Stimulated activated CD4-positive, alpha-beta T cell treated with anti-CD3 and anti-CD28 coated beads, TNF-alpha, amount 100 ng/mL, for 24 hours (primary cell): ENCODE measurements at regions not wholly inside any gene's neighbourhood (a gene's known extent, or its start where the extent isn't known, plus 50 kb on each side); places are given as distances from the start of the nearest gene placed in this dataset.
"Not testable (repeated sequence)": the region's sequence is repeated elsewhere in the genome, so short reads cannot be mapped to it uniquely, and the experiment has no call there.

Experiments
- DNase-seq, 3 experiments: peaks; one replicate each; pipeline ENCODE4 v3.0.0-alpha.2; 2020; ENCODE audit warnings: low read depth in 3 of 3

DNA sequence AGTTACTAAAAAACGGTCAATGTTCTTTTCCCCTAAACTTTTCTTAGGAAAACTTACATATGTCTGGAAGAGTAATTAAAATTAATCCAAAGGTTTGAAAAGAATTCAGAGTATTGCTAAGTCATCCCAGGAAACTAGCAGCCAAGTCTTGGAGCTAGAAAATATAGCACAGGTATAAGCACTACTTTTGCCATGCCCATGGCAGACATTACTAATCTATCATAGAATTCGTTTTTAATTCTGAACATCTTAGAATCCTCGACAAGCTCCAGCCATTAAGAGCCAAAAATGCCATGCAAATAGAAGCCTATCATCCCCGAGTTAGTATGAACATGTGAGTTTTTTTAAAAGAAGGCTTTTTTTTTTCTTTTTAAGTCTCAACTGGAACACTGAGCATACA is 395.0 kb downstream of the ZEB2 start:
- DNase-seq: no peak

- no peak for DNase-seq
Measured at GRCh38 chr2:144120487-144120886, 399.4 kb downstream of the ZEB2 start.

DNA sequence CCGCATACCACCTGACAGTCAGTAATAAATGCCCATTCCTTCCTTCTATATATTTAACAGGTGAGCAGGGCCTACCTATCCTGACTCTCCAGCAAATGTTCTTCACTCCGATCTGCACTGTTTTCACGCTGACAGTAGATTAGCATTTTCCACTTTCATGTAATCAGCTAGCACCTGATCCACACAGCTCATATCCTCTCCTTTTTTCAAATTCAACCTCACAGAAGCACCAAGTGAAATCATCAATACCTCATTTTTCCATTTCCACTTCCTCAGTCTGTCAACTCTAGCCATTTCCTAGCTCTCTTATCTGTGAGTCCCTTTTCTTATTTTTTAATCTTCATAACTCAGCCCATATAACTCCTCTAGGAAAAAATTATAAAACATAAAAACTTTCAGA is 402.8 kb downstream of the ZEB2 start:
- DNase-seq: no peak

DNA sequence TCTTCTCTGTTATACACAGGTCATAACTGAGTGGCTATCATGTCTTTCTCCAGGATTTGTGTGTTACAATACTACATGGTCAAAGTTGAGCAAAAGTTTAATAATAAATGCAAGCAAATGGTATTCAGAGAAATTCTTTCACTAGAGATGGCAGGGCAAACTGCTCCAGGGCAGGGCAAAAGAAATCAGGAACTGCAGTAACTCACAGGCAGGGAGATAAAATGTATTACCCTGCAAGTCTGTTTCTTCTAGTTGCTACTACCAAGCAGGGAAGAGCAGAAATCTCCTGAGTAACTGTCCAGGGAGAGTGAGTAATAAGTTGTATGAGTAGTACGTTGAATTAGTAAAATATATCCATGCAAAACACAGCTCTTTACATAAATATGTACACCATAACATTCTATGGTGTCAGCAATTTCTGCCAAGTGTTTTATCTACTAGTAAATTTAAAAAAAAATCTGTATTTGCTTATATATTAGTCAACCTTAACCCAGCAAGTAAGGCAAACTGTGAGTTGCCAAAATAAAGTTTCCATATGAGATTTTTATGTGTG is 404.1 kb downstream of the ZEB2 start:
- no peak for DNase-seq

DNA sequence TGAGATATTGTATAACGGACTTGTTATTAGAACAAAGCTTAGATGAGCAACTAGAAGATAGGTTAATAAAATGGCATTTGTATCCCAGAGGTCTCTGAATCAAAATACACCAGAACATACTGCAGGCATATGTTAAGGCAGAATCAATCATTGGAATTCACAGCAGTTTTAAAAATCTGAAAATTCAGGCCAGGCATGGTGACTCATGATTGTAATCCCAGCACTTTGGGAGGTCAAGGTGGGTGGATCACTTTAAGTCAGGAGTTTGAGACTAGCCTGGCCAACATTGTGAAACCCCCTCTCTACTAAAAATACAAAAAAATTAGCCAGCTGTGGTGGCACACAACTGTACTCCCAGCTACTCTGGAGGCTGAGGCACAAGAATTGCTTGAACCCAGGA is 405.2 kb downstream of the ZEB2 start:
- DNase-seq: no peak

GRCh38 chr2:144111437-144111836 is 408.5 kb downstream of the ZEB2 start:
- no peak for DNase-seq

GRCh38 chr2:144106104-144106503 is 413.8 kb downstream of the ZEB2 start:
- not testable (repeated sequence) for DNase-seq

DNA sequence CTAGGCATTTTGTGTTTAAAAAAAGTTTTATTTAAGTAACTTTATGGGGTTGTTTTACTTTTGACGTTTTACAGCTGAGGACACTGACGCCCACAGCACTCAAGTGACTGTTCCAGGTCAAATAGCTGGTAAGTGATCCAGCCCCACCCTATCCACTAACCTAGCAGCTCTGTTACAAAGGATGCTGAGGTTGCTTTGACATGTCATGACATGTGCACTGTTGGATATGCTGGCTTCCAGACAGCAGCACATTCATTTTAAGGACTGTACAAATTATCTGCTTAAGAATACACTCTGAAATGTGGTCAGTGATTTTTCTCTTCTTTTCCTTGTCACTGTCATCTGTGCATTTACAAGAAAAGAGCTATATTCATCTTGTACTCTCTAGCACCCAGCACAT is 417.5 kb downstream of the ZEB2 start:
- DNase-seq: no peak

DNA sequence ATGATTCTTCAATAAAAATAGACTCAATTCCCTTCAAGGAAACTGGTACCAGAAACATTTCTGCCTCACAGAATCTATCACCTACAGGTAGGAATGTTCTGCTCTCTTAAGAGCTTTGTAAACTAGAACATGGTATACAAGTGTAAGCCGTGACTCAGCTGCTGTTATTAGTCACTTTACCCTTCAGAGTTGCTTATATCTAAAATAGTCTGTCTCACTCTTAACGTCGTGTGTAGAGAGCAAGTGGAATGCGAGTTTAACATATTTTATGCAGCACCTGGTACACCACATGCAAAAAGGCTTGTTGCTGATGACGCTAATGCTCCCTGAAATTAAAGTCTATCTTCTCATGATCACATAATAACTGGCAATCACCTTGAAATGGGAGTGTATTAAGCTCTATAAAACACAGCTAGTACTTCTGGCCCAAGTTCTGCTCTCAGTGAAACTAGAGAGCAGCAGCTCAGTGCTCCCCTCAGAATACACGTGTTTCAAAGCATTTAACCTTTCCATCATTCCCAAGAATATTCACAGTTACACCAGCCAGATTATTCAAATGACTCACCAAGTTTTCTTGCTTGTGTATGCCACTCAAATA is 420.0 kb downstream of the ZEB2 start:
- DNase-seq: no peak

DNA sequence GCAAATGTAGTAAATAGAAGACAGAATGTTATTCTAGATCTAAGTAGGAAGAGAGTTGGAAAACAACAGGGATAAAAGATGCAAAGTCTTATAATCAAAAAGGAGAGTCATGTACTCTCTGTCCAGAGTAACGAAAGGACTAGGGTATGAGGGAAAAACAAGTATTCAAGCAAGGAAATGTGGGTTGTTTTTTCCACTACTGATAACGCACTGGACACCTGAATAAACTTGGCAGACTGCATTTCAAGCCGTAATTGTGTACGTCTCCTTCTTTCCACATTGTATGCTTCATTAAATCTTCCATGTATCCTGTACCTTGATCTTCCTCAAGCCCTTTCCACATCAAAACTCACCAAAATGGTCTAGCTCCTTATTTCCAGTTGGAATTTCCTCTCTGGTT is 420.6 kb downstream of the ZEB2 start:
- DNase-seq: no peak

DNA sequence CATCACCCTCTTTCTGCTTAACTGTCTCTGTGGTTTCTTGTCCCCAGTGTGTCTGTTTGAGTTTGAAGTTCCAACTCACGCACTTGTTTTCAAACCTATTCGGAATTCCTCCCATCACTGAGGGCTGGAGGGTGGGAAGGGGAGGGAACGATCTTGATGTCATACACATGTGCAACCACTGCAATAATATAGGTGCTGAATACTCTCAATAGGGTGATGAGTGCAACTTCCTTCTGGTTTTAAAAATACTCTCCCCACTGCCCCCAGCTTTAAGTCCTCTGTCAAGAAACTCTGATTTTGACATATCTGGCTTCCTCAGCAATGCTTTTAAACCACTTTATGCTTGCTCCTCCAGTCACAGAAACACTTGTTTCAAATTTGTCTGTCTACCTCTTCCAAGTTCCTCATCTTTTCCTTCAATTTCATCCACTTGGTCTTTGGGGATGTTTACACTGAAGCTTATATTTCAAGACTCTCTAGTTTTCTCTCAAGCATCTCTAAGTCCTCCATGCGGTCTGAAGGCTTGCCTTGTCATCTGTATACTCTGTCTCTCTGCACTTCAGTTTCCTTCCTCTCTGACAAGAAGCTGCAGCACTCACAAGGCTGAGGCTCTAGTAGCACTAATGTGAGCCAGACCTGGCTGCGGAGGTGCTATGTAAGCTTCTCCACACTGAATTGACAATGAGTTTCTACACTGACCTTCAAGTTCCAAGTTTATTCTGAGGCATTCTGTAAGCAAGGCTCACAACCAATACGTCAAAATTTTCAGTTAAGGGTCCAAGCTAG is 422.3 kb downstream of the ZEB2 start:
- DNase-seq: no peak

- no peak for DNase-seq
Measured at GRCh38 chr2:144096531-144096930, 423.4 kb downstream of the ZEB2 start.

DNA sequence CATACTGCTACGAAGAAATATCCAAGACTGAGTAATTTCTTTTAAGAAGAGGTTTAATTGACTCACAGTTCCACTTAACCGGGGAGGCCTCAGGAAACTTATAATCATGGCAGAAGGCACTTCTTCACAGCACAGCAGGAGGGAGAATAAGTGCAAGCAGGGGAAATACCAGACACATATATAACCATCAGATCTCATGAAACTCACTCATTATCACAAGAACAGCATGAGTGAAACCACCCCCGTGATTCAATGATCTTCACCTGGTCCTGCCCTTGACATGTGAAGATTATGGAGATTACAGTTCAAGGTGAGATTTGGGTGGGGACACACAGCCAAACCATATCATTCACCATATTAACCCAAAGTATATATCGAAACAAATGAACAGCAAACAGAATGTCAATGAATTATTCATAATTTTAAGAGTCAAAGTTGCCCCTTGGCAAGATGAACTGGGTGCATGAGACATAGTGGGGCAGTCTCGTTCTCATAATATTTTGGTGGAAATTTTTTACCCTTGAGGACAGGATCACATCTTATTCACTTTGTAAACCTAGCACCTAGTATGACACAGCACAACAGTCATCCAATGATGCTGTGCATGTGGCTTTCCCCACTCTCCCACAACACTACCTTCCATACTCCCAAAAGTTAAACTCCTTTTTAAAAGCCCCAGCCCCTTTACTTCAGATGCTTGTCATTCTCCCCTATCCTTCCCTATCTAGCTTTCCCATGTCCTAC is 425.3 kb downstream of the ZEB2 start:
- no peak for DNase-seq

GRCh38 chr2:144091622-144092021 is 428.3 kb downstream of the ZEB2 start:
- DNase-seq: no peak

DNA sequence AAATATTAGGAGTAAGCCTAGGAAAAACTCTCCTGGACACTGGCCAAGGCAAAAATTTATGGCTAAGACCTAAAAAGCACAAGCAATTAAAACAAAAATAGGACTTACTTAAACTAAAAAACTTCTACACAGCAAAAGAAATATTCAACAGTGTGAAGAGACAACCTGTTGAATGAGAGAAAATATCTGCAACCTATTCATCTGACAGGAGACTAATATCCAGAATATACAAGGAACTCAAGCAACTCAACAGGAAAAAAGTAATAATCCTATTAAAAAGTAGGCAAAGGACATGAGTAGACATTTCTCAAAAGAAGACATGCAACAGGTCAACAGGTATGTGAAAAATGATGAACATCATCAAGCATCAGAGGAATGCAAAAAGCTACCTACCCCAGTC is 431.1 kb downstream of the ZEB2 start:
- DNase-seq: no peak

DNA sequence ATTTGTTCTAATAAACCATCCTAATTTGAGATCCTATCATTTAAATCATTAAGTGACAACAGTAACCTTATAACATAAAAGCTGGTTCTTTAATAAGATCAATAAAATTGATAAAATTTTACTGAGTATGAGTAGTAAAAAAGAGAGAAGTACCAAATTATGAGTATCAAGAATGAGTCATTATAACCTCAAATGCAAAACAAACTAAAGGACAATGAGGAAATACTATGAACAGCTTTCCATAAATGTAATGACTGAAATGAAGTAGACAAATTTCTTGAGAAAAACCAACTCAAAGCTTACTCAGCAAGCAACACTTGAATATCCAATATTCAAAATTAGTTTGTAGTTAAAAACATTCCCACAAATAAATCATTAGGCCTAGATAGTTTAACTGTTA is 433.0 kb downstream of the ZEB2 start:
- no peak for DNase-seq

- no peak for DNase-seq
Measured at GRCh38 chr2:144085016-144085415, 434.9 kb downstream of the ZEB2 start.

DNA sequence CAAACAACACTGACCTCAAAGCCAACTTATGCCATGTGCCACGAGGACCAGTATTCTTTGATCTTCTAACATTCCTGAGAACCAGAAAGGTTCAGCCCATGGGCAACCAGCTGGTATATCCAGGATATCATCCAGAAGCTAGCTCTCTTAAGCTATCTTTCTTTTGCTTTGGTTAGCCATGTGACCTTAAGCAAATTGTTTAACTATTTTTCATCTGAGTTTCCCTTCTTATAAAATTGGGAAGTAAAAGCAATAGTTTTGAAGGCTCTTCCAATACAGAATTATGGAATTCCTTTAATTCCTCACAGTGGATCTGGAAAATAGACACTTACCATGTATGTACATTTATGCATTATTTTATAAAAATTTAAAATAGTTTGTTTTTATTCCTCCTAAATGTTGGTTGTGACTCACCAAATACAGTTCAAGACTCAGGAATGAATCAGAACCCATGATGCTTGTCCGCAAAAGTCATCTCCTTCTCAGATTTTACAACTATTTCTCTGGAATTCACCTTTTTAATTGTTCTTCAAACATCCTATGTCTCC is 435.7 kb downstream of the ZEB2 start:
- no peak for DNase-seq

GRCh38 chr2:144083211-144083610 is 436.7 kb downstream of the ZEB2 start:
- DNase-seq: no peak

GRCh38 chr2:144082777-144083176 is 437.1 kb downstream of the ZEB2 start:
- no peak for DNase-seq

GRCh38 chr2:144082327-144082726 is 437.6 kb downstream of the ZEB2 start:
- no peak for DNase-seq

GRCh38 chr2:144081272-144081671 is 438.6 kb downstream of the ZEB2 start:
- DNase-seq: no peak
